ENCODE measurements at regions not wholly inside any gene's neighbourhood (a gene's known extent, or its start where the extent isn't known, plus 50 kb on each side); places are given as distances from the start of the nearest gene placed in this dataset.
"Not testable (repeated sequence)": the region's sequence is repeated elsewhere in the genome, so short reads cannot be mapped to it uniquely, and the experiment has no call there.

DNA sequence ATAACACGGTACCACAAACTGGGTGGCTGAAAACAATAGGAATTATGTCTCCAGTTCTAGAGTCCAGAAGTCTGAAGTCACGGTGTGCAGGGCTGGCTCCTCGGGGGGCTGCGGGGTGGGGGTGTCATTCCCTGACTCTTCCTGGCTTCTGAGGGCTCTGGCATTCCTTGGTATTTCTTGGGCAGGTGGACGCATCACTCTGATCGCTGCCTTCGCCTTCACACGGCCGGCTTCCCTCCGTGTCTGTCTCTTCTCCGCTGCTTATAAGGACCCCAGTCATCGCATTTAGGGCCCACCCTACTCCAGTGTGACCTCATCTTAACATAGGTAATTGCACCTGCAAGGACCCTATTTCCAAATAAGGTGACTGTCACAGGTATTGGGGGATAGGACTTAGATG lies 134.6 kb downstream of the CPZ start:
- ChIA-PET CTCF (no interaction called here), POLR2A (no interaction called here)
- H3K36me3 Mint-ChIP-seq (ENCODE audit: low read depth), result no peaks in the 10 kb centered on the region
- H3K9me3 Mint-ChIP-seq (ENCODE audit: low read depth), result no peaks in the 10 kb centered on the region
- DNase-seq (no peak), ATAC-seq (no peak)
- H3K27ac Mint-ChIP-seq, result no peak overlapping the region
- H3K4me3 Mint-ChIP-seq, result no peak overlapping the region
- H3K4me1 Mint-ChIP-seq, result no peaks in the 10 kb centered on the region
- H3K27me3 Mint-ChIP-seq, result peaks cover 3% of the 10 kb centered on the region
- intact Hi-C loops (cut with DNase I, micrococcal nuclease), result no loop called here

DNA sequence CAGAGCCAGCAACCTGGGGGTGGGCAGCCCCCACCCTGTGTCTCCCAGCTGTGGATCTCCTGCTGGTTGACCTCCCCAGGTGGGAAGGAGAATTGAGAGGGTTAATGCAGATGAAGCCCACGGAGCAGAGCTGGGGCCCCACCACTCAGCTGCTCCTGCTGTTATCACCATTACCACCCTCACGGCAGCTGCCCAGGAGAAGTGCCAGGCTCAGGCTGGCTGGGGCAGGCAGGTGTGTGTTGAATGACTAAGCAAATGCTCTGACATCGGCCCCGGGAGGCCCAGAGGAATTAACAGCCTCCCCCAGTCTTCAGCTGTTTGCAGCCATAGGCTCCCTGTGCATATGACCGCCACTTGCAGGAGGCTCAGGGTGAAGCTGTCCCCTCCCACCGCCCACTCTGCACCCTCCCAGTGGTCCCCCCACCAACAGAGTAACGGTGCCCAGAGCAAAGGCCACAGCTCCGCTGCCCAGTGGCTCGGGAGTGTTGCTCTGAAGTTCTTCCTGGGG lies 133.8 kb downstream of the CPZ start:
- CTCF ChIA-PET, result no interaction called here
- H3K4me1 Mint-ChIP-seq, result no peaks in the 10 kb centered on the region
- H3K4me3 Mint-ChIP-seq, result no peak overlapping the region
- intact Hi-C loops (cut with DNase I, micrococcal nuclease), result no loop called here
- POLR2A ChIA-PET, result no interaction called here
- H3K27ac Mint-ChIP-seq, result no peak overlapping the region
- H3K27me3 Mint-ChIP-seq, result peaks cover 3% of the 10 kb centered on the region
- ATAC-seq, result no peak
- no peak for DNase-seq
- H3K36me3 Mint-ChIP-seq (ENCODE audit: low read depth), result no peaks in the 10 kb centered on the region
- no peaks in the 10 kb centered on the region for H3K9me3 Mint-ChIP-seq (ENCODE audit: low read depth)

DNA sequence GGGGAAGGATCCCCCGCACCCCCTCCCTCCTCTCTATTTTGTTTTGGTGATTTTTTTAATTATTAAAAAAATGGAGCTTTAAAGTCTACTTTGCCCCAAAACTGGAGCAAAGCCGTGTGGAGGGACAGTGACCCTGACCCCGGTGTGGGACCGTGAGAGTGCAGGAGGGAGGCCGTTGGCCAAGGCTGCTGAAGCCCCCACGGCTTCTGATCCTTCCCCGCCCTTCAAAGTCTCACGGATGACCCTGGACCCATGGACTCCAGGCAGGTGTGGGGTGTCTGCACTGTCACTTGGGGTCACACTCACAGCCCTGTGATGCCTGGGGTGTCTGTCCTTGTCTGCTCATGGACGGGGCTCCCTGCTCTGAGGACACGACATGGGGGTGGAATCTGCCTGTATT lies 133.3 kb downstream of the CPZ start:
- ATAC-seq (no peak), DNase-seq (no peak)
- Mint-ChIP-seq H3K4me1 (no peaks in the 10 kb centered on the region), H3K27me3 (peaks cover 3% of the 10 kb centered on the region), H3K4me3 (no peak overlapping the region), H3K9me3 (ENCODE audit: low read depth) (no peaks in the 10 kb centered on the region), H3K27ac (no peak overlapping the region), H3K36me3 (ENCODE audit: low read depth) (no peaks in the 10 kb centered on the region)
- intact Hi-C loops (cut with DNase I, micrococcal nuclease), result no loop called here
- ChIA-PET CTCF (no interaction called here), POLR2A (no interaction called here)

DNA sequence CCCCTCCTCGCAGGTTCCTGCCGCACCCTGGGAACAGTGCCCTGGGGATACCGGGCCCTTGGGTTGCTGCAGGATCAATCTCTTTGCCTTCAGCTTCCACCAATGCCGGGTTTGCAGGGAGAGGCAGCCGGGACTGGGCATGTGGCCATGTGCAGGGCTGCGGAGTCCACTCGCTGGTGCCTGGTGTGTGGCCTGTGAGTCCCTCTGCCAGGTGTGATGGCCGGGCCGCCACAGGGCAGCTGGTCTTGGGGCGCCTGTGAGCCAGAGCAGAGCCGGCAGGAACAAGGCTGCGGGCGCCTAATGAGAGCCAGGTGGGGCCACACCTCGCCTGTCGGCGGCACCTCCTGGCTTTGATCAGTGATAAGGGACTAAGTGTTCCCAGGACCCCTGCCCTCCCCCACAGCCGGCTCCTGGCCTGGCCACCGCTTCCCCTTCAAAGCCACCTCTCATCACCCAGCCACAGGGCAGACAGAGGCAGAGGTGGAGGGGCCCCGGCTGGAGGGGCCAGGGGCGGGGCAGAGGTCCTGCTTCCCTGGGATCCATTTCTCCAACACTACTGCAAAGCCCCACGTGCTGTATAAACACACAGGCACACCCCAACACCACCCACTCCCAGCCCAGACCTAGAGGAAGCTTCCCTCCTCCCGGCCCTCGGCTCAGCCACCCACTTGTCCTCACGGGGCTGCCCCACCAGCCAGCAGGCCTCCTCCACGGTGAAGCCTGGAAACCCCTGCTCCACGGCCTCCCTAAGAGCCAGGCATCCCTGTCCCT lies 132.7 kb downstream of the CPZ start:
- CTCF ChIA-PET, result no interaction called here
- POLR2A ChIA-PET, result no interaction called here
- Mint-ChIP-seq H3K27me3 (peaks cover 3% of the 10 kb centered on the region), H3K4me1 (no peaks in the 10 kb centered on the region), H3K4me3 (no peak overlapping the region), H3K36me3 (ENCODE audit: low read depth) (no peaks in the 10 kb centered on the region), H3K27ac (no peak overlapping the region), H3K9me3 (ENCODE audit: low read depth) (no peaks in the 10 kb centered on the region)
- DNase-seq, result no peak
- ATAC-seq, result no peak
- intact Hi-C loops (cut with DNase I, micrococcal nuclease), result no loop called here

DNA sequence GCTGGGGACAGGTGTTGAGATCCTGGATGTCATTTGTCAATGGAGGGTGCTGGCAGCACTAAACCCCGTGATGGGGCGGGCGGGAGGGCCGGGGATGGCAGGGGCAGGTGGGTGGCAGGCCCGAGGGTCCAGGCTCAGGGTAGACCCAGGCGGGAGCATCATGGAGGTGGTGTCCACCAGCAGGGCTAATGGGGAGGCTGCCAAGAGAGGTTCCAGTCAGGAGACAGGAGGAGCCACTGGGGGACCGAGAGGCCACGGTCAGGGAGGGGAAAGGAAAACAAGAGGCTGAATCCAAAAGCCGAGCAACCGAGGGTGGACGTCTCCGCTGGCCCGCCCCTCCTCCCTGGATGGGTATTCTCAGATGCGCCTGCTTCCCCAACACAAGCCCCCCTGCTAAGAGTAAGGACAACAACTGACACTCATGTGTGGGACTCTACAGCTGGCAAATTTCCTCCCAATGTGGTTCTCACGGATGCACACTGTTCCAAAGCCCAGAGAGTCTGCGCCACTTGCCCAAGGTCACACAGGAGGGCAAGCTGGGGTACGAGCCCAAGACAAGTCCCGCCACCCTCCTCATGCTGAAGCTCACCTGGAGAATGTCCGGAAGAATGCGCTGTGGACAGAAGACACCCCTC lies 132.0 kb downstream of the CPZ start:
- ATAC-seq (no peak), DNase-seq (no peak)
- H3K4me1 Mint-ChIP-seq, result no peaks in the 10 kb centered on the region
- H3K36me3 Mint-ChIP-seq (ENCODE audit: low read depth), result no peaks in the 10 kb centered on the region
- peaks cover 4% of the 10 kb centered on the region for H3K9me3 Mint-ChIP-seq (ENCODE audit: low read depth)
- H3K27ac Mint-ChIP-seq, result no peak overlapping the region
- peaks cover 3% of the 10 kb centered on the region for H3K27me3 Mint-ChIP-seq
- CTCF ChIA-PET, result no interaction called here
- H3K4me3 Mint-ChIP-seq, result no peak overlapping the region
- POLR2A ChIA-PET, result no interaction called here
- intact Hi-C loops (cut with DNase I, micrococcal nuclease), result no loop called here

DNA sequence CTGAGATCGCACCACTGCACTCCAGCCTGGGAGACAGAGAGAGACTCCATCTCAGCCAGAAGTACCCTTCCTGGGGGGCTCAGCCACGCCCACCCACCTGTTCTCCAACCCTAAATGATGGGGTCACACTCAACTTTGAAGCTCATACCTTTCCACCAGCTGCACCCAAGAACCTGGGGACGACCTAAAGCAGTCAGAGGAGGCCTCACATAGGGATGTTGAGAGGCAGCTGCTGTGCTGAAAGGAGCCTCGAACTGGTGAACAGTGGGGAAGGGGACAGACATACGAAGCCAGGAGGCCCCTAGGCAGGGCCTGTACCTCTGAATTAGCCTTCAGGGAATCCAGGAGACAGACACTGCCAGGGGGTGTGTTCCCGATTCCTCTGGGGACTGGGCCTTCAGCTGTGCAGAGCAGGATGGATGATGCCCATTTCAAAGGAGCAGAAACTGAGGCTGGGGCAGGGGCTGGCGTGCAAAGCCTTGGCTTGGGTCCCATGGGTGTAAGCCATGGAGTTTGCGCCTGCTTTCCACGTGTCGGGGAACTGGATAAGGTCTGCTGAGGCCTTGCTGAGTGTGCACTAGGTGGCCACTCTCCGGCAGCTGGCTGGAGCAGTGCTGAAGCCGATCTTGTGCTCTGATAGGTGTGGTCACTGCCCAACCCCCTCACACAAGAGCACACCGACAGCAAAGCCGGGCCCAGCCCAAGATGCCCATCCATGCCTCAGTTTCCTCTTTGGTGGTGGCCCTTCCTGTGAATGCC lies 130.8 kb downstream of the CPZ start:
- Mint-ChIP-seq H3K4me1 (no peaks in the 10 kb centered on the region), H3K27me3 (peaks cover 3% of the 10 kb centered on the region), H3K36me3 (ENCODE audit: low read depth) (no peaks in the 10 kb centered on the region), H3K4me3 (no peak overlapping the region), H3K27ac (no peak overlapping the region), H3K9me3 (ENCODE audit: low read depth) (peaks cover 6% of the 10 kb centered on the region)
- no peak for DNase-seq
- ChIA-PET POLR2A (no interaction called here), CTCF (no interaction called here)
- intact Hi-C loops (cut with DNase I, micrococcal nuclease), result no loop called here
- no peak for ATAC-seq

DNA sequence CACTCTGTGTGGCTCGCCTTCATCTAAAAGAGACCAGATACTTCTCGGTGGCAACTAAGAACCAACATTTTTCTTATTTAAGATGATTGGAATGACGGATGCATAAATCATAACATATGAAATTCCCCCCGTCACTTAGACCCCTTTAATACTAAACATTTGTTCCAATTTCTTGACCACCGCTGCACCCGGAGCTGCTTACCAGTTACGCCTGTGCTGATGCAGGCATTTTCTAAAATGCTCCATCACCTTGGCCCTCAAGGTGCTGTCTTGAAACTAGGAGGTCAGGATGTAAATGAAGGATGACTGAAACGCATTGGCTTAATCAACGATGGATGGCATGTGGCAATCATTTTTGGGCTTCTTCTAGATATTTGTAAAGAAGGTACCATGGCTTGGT lies 130.0 kb downstream of the CPZ start:
- Mint-ChIP-seq H3K4me3 (no peak overlapping the region), H3K27me3 (peaks cover 3% of the 10 kb centered on the region), H3K36me3 (ENCODE audit: low read depth) (no peaks in the 10 kb centered on the region), H3K4me1 (no peaks in the 10 kb centered on the region), H3K9me3 (ENCODE audit: low read depth) (peaks cover 6% of the 10 kb centered on the region), H3K27ac (no peak overlapping the region)
- POLR2A ChIA-PET, result no interaction called here
- intact Hi-C loops (cut with DNase I, micrococcal nuclease), result no loop called here
- CTCF ChIA-PET, result no interaction called here
- DNase-seq (no peak), ATAC-seq (no peak)

DNA sequence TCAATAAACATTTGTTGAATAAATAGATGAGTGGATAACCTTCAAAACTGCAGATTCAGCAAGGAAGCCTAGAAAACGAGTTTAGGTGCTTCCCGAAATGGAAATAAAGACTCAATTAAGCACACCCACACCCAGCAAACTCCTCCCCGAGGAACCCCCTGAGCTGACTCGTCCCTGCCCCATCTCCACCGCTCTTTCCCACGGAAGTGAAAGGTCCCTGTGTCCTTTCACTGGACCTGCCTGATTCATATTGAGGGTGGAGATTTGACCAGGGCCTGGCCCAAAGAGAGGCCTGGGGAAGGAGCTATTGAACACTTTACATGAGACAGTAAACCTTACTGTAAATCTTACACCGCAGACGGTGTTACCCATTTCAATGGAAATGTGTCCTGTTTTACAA lies 129.1 kb downstream of the CPZ start:
- ATAC-seq (no peak), DNase-seq (no peak)
- no peaks in the 10 kb centered on the region for H3K4me1 Mint-ChIP-seq
- peaks cover 3% of the 10 kb centered on the region for H3K27me3 Mint-ChIP-seq
- H3K36me3 Mint-ChIP-seq (ENCODE audit: low read depth), result no peaks in the 10 kb centered on the region
- ChIA-PET POLR2A (no interaction called here), CTCF (no interaction called here)
- intact Hi-C loops (cut with DNase I, micrococcal nuclease), result no loop called here
- no peak overlapping the region for H3K27ac Mint-ChIP-seq
- no peak overlapping the region for H3K4me3 Mint-ChIP-seq
- H3K9me3 Mint-ChIP-seq (ENCODE audit: low read depth), result peaks cover 6% of the 10 kb centered on the region

DNA sequence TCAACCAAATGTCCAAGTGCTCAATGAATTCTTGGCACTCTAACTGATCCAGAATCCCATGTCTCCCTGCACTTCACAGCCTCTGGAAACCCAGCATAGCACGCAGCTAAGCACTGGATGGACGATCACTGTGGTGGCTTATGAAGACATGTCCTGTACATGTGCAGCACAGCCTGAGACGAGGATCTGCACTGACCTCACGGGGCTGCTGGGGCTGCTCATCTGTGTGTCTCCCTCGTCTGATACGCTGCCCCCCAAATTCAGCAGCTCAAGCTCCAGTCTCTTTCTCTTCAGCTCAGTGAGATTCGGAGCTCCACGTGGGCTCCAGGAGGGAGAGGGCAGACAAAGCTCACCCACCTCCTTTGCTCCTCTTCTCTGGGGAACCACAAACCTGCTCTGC lies 126.9 kb downstream of the CPZ start:
- POLR2A ChIA-PET, result no interaction called here
- Mint-ChIP-seq H3K27ac (no peak overlapping the region), H3K4me3 (no peak overlapping the region), H3K27me3 (peaks cover 2% of the 10 kb centered on the region), H3K4me1 (no peaks in the 10 kb centered on the region), H3K9me3 (ENCODE audit: low read depth) (peaks cover 6% of the 10 kb centered on the region), H3K36me3 (ENCODE audit: low read depth) (no peaks in the 10 kb centered on the region)
- no peak for ATAC-seq
- intact Hi-C loops (cut with DNase I, micrococcal nuclease), result no loop called here
- no peak for DNase-seq
- CTCF ChIA-PET, result no interaction called here

DNA sequence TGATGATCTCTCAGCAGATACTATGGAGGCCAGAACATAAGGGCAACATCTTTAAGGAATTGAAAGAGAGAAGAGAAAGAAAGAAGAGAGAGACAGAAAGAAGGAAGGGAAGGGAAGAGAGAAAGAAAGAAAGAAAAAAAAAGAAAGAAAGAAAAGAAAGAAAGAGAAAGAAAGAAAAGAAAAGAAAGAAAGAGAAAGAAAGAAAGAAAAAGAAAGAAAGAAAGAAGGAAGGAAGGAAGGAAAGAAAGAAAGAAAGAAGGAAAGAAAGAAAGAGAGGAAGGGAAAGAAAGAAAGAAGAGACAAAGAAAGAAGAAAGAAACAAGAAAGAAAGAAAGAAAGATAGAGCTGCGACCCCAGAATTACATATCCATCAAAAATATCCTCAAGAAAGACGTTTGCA lies 124.9 kb downstream of the CPZ start:
- intact Hi-C loops (cut with DNase I, micrococcal nuclease); DNase-seq; H3K36me3 Mint-ChIP-seq (ENCODE audit: low read depth); H3K27me3 Mint-ChIP-seq; ATAC-seq; H3K4me1 Mint-ChIP-seq; POLR2A ChIA-PET; H3K27ac Mint-ChIP-seq; H3K4me3 Mint-ChIP-seq; CTCF ChIA-PET: not testable (repeated sequence)
- peaks cover 18% of the 10 kb centered on the region for H3K9me3 Mint-ChIP-seq (ENCODE audit: low read depth)

DNA sequence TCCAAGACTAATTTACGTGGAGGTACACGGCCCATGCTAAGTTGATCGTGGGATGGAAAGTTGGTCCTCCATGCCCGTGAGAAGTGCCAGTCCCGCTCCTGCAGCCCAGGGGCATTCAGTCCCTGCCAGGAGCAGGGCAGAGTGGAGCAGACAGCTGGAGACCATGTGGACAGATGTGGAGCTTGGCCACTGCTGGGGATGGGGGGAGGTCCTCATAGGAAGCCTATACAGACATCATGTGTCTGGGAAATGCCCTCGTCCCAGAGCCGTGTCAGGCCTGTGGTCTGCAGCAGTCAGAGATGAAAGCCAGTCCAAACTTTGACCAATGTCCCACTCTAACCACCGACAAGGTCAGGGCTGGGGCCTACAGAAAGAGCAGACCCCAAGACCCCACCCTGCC lies 118.4 kb downstream of the CPZ start:
- no peak overlapping the region for H3K27ac Mint-ChIP-seq
- CTCF ChIA-PET, result no interaction called here
- intact Hi-C loops (cut with DNase I, micrococcal nuclease), result no loop called here

DNA sequence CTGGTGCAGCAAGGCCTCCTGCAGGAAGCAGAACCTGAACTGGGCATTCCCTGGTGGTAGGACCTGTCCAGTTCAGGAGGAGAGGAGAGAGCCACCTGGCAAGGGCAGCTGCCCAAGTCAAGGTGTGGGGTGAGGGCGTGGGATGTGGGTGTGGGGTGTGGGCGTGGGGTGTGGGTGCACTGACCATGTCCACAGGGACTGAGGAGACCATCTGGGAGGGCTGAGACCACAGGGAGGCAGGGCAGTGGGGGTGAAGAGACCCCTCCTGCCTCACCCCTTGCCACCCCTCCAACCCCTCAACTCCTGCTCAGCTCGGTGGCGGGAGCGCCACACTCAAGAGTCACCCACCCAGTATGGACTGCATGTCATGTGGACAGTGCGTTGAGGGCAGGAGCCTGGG lies 117.9 kb downstream of the CPZ start:
- H3K27me3 Mint-ChIP-seq, result no peaks in the 10 kb centered on the region
- no peaks in the 10 kb centered on the region for H3K4me1 Mint-ChIP-seq
- peaks cover 20% of the 10 kb centered on the region for H3K9me3 Mint-ChIP-seq (ENCODE audit: low read depth)
- POLR2A ChIA-PET, result no interaction called here
- H3K36me3 Mint-ChIP-seq (ENCODE audit: low read depth), result peaks cover 2% of the 10 kb centered on the region
- CTCF ChIA-PET, result no interaction called here
- no peak overlapping the region for H3K4me3 Mint-ChIP-seq
- no peak for DNase-seq
- intact Hi-C loops (cut with DNase I, micrococcal nuclease), result no loop called here
- ATAC-seq, result no peak
- no peak overlapping the region for H3K27ac Mint-ChIP-seq

More for the DNA sequence above, 118.4 kb downstream of the CPZ start:
- ATAC-seq (no peak), DNase-seq (no peak)
- Mint-ChIP-seq H3K9me3 (ENCODE audit: low read depth) (peaks cover 20% of the 10 kb centered on the region), H3K36me3 (ENCODE audit: low read depth) (peaks cover 2% of the 10 kb centered on the region), H3K4me1 (no peaks in the 10 kb centered on the region), H3K4me3 (no peak overlapping the region), H3K27me3 (no peaks in the 10 kb centered on the region)
- POLR2A ChIA-PET, result no interaction called here
